Gastrocnemius medialis (tissue), 4 donors: ENCODE measurements at regions not wholly inside any gene's neighbourhood (a gene's known extent, or its start where the extent isn't known, plus 50 kb on each side); places are given as distances from the start of the nearest gene placed in this dataset.

Source experiments
- POLR2A ChIP-seq, 2 donors: fragments of 450-650 bp; IDR thresholded peaks; one replicate each; pipeline ENCODE4 v1.6.1; 2017; ENCODE audit warnings: antibody characterized with exemption in 2 of 2, mild to moderate bottlenecking in 2 of 2, moderate library complexity in 2 of 2
- TF ChIP-seq, protein P1 (sequence below), 5 experiments: fragments of 450-650 bp in 3 of 5; fragments of 200-600 bp in 2 of 5; sonication (generic) in 2 of 5; IDR thresholded peaks in 4 of 5; conservative IDR thresholded peaks in 1 of 5; 1 replicate in 4 of 5; 2 replicates in 1 of 5; pipeline ENCODE4 v1.5.1; 2016 to 2019; ENCODE audit warnings: antibody characterized with exemption in 5 of 5, mild to moderate bottlenecking in 3 of 5, moderate library complexity in 3 of 5

GRCh38 chr7:115363916-115364315, 442.0 kb downstream of the MDFIC start:
- TF ChIP-seq POLR2A (IDR thresholded peaks at IDR 0.05) = no peak
- TF ChIP-seq, protein P1, sequence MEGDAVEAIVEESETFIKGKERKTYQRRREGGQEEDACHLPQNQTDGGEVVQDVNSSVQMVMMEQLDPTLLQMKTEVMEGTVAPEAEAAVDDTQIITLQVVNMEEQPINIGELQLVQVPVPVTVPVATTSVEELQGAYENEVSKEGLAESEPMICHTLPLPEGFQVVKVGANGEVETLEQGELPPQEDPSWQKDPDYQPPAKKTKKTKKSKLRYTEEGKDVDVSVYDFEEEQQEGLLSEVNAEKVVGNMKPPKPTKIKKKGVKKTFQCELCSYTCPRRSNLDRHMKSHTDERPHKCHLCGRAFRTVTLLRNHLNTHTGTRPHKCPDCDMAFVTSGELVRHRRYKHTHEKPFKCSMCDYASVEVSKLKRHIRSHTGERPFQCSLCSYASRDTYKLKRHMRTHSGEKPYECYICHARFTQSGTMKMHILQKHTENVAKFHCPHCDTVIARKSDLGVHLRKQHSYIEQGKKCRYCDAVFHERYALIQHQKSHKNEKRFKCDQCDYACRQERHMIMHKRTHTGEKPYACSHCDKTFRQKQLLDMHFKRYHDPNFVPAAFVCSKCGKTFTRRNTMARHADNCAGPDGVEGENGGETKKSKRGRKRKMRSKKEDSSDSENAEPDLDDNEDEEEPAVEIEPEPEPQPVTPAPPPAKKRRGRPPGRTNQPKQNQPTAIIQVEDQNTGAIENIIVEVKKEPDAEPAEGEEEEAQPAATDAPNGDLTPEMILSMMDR (IDR thresholded peaks at IDR 0.05 in 4 of 5, conservative IDR thresholded peaks at IDR 0.05 in 1 of 5) = no peak
